Activated T-cell treated with anti-CD3 and anti-CD28 coated beads for 24 hours (primary cell): ENCODE measurements at regions not wholly inside any gene's neighbourhood (a gene's known extent, or its start where the extent isn't known, plus 50 kb on each side); places are given as distances from the start of the nearest gene placed in this dataset.

Experiments used
- DNase-seq: peaks from one replicate; pipeline ENCODE4 v3.0.0-alpha.2; 2020; ENCODE audit warnings: low read depth

DNA sequence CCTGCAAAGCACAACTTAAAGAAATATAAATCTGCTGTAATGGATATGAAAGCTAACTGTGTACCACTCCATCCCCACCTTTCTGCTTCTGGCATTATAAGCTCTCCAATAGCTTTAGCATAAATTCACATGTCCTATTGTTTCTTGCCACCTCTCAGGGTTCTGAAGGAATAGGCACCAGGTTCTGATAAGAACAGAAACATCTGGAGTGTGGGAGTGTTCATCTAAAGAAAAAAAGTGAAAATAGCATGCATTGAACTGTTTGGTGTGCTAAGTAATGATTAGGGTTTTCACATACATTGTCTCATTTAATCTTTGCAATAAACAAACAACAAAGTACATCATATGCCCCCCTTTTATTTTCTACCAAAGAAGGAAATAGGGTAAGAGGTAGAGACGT lies 72.3 kb downstream of the FAM76B start:
- no peak for DNase-seq

DNA sequence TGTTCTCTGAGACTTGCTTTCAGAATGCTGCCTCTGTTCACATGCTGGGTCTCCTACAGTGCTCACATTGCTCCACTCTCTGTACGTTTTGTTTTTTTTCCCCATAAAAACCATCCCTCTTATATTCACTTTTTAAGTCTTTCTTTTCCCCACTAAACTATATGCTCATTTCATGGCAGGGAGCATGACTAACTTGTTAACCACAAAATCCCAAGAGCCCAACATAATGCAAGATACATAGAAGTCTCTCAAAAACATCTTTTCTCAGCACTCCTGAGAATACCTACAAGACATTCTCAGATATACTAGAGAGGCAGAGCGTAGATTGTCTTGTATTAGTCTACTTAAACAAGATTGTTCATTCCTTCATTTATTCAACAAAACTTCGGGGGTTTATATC lies 73.3 kb downstream of the FAM76B start:
- DNase-seq: no peak

DNA sequence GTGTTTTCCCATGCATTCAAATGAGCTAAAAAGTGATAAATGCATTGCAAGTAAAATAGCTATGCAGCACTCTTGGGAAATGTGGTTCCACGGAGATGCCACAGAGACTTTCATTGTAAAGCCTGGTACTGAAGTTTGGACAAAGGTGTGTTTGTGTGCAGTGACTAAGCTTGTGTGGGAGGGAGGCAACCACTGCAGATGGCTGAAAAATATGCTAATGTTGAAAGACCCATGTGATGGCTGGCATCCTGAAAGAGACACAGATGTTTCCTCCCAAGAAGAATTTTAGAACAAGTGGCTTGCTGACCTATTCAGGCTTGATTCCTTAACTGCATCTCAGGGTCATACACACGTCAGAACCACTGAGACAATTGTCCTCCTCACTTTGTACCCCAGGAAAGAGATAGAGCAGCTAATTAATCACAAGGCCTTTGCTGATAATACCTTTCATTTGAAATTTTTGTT lies 73.8 kb downstream of the FAM76B start:
- DNase-seq: peak; percentile 46

DNA sequence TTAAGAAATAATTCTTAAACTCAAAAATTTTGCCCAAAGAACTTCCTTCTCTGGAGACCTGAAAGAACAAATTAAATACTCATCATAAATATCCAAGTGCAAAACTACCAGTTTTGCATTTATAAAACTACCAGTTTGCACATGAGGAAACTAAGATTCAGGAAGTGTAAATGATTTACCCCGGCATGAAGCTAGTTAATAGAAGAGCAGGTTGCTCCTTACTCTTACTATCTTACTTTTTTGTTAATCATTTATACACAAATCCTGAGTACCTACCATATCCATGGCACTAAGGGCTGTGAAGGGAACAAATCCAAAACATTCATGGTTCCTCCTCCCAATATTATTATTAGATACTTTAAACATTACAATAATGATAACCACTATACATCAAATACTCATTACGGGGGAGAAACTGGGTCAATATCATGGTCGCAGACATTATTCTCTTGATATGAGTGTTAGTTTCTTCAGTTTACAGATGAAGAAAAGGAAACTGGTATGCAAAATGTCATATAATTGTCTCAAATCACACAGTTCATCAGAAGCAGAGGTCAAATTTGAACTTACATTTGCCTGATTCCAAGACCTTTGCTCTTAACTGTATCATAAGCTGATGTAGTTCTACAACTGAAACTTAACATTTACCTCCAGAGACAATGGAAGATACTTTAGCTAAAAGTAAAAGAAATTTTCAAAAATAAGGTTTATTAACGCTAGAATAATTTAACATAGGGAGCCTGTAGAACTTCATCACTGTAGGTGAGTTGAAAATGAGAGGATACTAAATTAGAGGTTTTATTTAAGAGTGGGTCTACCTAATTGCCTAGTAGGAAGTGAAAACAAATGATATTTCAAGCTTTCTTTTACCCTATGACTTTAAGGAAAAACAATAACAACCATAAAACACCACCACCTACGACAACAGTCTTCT lies 74.5 kb downstream of the FAM76B start:
- no peak for DNase-seq

DNA sequence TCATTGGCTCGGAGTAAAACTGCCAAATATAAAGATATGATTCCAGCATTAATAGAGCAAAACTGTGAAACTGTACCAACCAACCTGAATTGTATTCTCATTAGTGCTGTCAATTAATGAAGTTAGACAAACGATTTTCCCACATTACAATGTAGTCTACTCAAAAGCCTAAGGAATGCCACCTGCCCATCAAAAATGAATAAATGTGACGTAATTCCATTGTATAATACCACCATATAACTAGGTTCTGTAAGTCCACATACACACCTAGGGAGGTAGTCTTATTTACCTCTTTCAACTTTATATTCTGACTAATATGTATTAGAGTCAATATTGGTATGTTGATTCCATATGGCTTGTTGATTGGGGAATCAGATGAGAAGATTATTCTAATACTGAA lies 76.2 kb downstream of the FAM76B start:
- no peak for DNase-seq

DNA sequence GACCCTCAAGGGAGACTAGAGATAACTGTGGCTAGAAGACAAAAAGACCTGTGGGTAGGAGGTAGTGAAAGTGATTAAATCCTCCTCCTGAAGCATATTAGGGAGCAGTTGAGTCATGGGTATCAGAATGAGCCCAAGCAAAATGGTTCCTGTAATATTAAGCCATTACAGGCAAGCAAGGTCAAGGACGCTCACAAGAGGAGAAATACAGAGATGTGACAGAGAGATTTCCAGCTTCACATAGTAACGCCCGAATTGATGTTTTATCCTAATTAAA lies 77.7 kb downstream of the FAM76B start:
- DNase-seq: no peak

DNA sequence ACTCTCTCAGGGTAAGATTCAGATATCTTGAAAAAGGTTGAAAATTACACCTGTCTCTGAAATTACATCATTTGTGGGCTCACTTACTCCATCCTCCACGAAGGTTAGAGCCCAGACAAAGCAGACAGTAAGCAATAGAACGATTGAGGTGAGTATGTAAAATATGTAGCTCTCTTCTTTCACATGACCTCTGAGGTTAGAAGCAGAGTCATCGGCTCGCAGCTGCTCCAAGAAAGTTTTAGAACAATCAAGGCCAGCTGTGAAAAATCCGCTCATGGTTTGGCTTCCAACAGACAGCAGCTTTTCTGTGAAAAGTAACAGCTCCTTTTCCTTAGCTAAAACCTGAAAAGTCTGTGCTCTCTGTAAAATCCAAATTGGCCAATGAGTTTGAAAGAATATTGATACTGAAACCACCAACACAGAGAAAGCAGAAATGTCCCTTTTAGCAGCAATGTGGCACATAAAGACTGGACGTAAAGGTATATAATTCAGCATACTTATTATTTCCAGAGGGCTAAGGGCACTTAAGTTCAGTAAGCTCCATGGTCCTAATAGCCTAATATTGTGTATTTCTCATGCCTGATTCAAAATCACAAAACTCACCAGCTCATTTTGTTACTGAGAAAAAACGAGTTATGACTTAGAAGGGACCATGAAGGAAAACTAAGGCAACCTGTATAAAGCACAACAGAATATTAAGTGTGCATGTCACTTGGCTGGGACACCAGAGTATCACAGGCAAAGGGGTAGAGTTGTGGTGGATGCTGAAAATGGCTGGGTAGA lies 78.2 kb downstream of the FAM76B start:
- no peak for DNase-seq

DNA sequence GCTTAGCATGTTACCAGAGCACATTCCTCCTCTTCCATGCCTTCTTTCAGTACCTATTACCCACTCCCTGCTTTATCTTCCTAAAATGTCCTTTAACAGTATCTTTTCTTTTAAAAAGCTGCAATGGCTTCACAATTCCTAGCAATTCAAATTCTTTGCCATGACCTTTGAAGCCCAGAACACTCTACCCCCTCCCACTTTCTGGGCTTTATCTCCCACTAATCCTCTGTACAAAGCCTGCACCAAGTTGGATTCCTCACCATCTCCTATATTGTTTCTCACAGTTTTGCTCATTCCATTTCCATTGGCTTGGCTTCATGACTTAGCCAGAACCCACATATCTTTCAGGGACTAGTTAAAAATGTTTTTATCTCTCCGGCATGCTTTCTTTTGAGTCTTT lies 80.9 kb downstream of the FAM76B start:
- DNase-seq: no peak

DNA sequence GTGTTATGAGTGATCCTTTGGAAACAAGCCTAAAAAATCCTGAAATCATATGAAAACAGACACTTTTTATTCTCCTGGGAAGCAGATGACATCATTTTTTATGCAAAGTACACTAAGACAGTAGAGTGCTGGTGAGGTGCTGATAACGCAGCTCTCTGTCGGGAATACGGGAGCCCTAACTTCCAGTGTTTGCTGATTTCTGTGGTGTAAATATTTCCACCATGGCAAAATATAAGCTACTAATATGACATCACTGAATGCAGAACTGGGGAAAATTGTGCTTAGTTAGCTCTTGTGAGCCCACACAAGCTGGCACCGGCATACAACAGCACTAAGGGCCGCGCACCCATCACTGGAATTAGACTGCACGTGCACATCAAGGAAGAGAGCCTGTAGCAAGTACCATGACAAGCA lies 82.6 kb downstream of the FAM76B start:
- no peak for DNase-seq

DNA sequence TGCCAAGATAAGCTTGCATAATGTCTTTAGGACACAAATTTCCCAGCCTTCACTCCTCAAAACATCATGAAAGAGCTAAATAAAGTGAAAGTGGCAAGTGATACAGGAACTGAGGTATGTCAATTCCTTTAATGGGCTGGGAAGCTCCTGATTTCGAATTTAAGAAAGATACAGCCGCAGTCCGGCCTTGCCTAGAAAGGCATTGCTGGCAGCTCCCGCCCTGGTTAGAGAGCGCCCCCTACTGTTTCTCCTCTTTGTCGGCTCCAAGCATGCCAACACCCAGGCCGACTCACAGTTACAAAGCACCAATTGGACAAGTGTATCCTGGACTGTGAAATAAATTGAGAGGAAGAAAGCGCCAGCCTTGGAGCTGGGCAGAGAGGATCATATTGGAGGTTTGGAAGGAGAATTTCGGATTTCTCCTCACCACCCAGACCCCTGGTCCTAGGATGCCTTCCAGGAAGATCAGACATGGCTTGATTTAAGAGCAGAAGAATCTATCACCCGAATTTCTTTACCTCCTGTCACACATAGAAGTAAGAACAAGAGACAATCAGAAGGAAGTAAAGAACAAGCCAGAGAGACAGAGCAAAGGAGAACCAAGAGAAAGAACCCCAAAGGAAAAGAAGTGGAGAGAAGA lies 84.0 kb downstream of the FAM76B start:
- peak; percentile 82 for DNase-seq

DNA sequence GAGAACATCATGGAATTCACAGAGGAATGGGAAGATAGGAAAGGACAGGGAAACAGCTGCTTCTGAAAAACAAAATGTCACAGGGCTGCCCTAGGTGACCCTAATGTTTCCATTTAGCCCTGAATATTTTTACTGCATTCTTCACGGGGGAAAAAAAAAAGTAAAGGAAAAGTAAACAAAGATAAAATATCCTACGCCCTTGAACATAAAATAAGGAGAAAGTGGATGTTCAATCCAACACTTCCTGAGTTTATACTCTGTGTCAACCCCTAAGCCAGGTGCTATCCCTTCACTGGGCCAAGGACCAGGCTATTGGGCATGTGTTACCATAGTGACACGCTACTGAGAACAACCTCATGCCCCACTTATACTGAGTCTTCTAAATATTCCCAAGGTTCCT lies 84.7 kb downstream of the FAM76B start:
- no peak for DNase-seq

DNA sequence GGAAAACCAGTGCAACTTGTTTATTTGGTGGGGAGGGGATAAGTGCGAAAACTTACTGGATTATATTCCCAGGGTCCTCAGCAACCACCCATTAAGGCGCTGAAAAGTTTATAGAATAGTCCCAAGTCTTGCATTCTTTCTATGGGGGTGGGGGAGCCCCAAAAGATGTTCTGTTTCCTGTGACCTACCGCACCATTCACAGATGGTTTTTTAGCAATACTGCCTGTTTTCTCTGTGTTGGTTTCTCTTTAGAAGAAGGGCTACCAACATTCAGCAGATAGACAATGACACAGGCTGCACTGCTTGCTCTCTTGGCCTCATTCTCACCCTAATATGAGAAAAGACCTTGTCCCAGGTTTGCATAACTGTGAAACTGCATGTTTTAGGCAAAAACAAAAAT lies 86.5 kb downstream of the FAM76B start:
- no peak for DNase-seq

DNA sequence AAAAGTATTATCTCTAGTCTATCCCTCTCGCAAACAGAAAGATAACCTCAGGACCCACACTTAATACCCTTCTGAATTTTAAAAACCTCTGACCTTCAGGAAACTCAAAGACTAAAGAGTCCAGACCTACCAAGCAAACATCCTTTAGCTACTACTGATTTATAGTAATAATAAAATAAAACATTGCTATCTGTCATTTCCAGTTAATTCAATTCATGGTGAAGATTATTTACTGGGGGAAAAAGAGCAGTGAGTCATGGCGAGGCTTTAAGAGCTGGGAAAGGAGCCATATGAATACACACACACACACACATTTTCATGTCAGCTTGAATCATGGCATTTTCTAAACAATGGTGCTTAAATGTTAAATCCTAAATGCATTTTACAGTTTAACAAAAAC lies 87.1 kb downstream of the FAM76B start:
- DNase-seq: no peak

DNA sequence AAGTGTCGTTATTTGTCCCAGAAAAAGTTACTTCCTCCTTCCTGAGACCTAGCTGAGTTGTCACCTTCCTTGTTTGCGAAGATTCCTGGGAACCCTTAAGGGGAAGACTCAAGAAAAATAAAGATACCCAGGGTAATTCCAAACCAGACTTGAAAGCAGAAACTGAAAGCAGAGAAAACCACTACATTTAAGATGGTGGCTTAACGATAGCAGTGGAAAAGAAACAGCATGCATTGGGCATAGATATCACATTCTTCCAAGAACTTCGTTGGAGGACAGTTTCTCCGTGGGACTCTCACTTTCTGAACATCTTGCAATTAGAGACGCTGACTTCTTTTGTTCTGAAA lies 89.1 kb downstream of the FAM76B start:
- no peak for DNase-seq

DNA sequence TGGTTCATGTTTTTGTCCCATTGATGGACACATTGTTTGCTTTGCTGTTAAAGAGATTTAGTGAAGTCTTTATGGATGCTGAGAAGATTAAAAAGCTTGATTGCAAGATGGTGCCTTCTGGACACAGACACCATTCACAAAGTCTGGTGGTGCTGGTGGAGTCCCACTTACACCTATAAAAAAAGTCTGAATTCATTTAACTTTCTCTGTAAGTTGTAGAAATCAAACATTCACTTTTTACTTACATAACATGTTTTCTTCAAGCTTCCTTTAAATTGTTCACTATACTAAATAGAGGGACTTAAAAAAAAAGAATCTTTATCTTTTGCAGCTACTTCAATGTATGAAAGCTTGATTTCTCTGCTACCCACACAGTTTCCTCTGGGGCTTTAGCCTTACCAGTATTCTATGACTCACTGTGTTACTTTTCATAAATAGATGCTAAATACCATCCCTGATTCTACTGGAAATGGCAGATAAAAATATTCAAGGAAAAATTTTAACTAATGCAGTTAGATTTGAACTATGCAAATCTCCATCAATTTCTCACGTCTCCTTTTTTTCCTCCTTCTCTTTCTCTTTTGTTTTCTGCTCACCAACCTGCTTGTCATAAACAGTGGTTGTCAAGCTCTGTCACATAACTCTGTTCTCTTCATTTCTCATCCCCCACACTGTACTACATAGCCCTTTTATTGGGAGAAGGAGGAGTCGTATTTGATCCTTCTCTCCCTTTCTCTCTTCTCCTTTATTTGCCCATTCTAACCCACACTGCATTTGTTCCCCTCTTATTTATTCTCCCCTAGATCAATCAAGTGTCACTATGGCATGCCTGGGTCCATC lies 89.7 kb downstream of the FAM76B start:
- DNase-seq: no peak

DNA sequence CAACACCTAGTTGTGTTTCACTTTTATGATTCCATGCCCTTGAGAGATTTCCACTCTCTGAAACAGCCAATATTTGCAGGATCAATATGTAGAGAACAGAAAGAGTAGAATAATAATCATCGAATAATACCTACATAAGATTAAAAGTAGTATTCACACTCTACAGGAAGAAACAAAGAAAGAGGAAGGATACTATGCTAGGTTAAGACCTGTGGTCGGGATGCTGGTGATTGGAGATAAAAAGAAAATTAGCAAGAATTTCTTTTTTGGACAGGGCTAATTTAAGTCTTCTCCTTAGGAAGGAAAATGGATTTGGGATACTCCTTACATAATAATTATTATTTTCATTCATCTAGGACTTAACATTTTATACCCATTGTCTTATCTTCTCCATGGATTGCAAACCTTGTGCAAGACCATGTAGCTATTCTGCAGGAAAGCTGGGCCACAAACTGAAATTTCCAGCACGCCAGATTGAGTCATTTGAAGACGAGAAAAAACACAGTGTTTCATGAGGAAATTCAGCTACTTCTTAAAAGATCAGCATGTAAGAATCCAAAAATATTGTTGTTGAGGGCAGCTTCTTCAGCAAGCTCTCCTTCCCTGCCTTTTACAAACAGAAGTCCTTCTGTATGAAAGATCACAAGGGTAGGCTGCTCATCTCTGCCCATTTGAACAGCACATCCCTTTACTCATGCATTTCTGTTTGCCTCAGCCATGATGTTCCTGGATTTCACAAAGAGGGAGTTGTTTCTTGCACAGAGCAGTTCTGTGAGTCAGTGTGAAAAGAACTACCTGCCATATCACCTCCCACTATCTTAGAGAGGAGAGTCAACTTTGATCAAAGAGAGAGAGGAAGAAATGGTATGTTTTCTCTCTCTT lies 90.7 kb downstream of the FAM76B start:
- DNase-seq: no peak

DNA sequence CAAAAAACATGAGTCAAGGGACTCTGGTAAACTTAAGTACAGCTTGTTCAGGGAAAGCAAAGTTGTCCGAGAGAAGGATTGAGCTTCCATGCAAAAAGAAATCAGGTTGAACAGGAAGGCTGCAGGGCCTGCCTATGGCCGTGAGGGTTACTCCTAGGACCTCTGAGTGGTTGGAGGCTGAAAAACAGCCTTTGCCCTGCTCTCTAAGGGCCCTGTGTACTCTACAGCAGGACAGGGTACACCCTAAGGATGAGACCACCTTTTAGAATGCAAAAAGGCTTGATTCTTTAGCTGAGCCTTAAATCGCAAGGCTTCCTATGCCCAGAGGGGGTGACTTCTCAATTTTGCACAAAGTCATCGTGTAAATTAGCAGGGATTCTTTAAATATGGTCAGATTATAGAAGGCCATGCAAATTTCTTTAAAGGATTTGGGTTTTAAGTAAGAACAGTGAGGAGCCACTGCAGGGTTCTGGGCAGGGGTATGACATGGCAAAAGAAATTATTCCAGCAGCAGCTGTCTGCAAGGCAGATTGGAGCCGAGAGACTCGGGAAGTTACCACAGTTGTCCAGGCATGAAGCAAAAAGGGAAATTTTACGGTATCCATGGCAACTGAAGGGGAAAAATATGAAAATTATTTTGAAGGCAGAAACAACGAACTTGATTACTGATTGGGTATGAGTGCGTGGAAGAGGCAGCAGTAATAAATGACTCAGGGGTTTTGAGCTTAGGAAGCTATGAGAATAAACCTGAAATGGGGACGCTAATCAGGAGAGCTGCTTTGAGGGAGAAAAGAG lies 91.8 kb downstream of the FAM76B start:
- no peak for DNase-seq

DNA sequence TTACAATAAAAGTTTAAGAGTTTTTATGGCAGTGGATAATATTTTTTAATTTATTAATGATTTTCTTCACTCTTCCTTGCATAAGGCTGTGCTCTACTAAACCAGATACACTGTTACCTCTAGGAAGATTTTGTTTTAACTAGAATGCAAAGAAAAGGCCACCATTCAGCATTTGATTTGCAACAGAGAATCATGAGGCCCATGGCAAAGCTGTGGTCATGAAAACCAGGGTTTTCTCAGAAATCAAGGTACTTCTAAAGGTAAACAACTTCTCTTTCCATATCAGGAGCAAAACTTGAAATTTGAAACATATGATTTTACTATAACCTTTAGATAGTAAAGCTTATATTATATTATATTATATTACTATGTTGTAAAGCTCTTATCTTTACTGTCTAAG lies 94.4 kb downstream of the FAM76B start:
- DNase-seq: no peak

DNA sequence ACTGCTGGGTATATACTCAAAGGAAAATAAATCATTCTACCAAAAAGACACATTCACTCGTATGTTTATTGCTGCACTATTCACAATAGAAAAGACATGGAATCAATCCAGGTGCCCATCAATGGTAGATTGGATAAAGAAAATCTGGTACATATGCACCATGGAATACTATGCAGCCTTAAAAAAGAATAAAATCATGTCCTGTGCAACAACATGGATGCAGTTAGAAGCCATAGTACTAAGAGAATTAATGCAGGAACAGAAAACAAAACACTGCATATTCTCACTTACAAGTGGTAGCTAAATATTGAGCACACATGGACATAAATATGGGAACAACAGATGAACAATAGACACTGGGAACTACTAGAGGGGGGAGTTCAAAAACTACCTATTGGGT lies 96.3 kb downstream of the FAM76B start:
- DNase-seq: no peak

DNA sequence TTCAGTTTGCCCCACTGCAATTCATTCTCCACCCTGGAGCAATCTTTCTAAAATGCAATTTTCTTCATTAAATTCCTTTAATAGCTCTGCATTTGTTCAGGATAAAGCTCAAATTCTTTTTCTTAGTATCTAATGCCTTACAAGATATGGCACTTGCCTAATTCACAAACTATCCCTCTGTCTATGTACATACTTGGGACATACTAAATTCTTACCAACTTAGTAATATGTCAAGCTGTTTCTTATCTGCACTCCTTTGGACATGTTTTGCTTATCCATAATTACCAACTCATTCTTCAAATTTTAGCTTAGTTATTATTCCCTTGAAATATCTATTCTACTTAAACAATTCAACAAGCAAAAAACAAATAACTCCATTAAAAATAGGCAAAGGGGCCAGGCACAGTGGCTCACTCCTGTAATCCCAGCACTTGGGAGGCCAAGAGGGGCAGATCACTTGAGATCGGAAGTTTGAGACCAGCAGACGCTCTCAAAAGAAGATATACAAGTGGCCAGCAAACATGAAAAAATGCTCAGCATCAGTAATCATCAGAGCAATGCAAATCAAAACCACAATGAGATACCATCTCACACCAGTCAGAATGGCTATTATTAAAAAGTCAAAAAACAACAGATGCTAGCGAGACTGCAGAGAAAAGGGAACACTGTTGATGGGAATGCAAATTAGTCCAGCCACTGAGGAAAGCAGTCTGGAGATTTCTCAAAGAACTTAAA lies 96.9 kb downstream of the FAM76B start:
- no peak for DNase-seq
